ENCODE measurements at regions not wholly inside any gene's neighbourhood (a gene's known extent, or its start where the extent isn't known, plus 50 kb on each side); places are given as distances from the start of the nearest gene placed in this dataset.

DNA sequence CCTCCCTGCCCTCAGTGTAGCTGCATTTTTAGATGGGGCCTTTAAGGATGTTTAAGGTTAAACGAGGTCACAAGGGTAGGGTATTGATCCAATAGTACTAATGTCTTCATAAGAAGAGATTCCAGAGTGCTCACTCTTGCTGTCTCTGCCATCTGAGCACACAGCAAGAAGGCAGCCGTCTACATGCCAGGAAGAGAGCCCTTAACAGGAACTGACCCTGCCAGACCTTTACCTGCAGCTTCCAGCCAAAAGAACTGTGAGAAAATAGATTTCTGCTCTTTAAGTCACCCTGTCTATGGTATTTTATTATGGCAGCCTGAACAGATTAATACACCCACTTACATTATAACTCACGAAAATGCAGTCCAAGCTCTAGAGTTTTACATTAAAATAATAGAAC lies 685.3 kb upstream of the MARCKS start:
- Histone ChIP-seq H3K9ac (ENCODE audit: low read length) (no peak overlapping the region), H3K4me2 (ENCODE audit: low read length) (no peak overlapping the region), H4K20me1 (ENCODE audit: insufficient read depth, low read length) (no peaks in the 10 kb centered on the region), H2AFZ (ENCODE audit: low read length) (no peak overlapping the region), H3K27ac (ENCODE audit: low read depth, low read length, poor library complexity, severe bottlenecking) (no peak overlapping the region), H3K4me1 (ENCODE audit: insufficient read depth, low read length, severe bottlenecking) (no peaks in the 10 kb centered on the region), H3K9me3 (ENCODE audit: low read length) (no peaks in the 10 kb centered on the region), H3F3A (ENCODE audit: insufficient read depth, low read length) (no peaks in the 10 kb centered on the region), H3K4me3 (ENCODE audit: low read depth, low read length, poor library complexity, severe bottlenecking) (no peak overlapping the region), H3K9me2 (ENCODE audit: low read depth, low read length) (no peaks in the 10 kb centered on the region), H3K79me2 (ENCODE audit: insufficient read depth, low read length) (no peaks in the 10 kb centered on the region), H3K36me3 (ENCODE audit: insufficient read depth, low read length) (no peaks in the 10 kb centered on the region), H3K27me3 (ENCODE audit: insufficient read depth, low read length) (no peaks in the 10 kb centered on the region)
- TF ChIP-seq EZH2 (IDR thresholded peaks at IDR 0.05; ENCODE audit: borderline replicate concordance, low read length) (no peak), CTCF (IDR thresholded peaks at IDR 0.05; ENCODE audit: low read length) (no peak)

- Histone ChIP-seq H3K27ac (ENCODE audit: low read depth, low read length, poor library complexity, severe bottlenecking) (no peak overlapping the region), H3K4me1 (ENCODE audit: insufficient read depth, low read length, severe bottlenecking) (no peaks in the 10 kb centered on the region), H3K9ac (ENCODE audit: low read length) (no peak overlapping the region), H3K9me3 (ENCODE audit: low read length) (no peaks in the 10 kb centered on the region), H3F3A (ENCODE audit: insufficient read depth, low read length) (no peaks in the 10 kb centered on the region), H3K4me3 (ENCODE audit: low read depth, low read length, poor library complexity, severe bottlenecking) (no peak overlapping the region), H2AFZ (ENCODE audit: low read length) (no peak overlapping the region), H3K4me2 (ENCODE audit: low read length) (no peak overlapping the region), H3K27me3 (ENCODE audit: insufficient read depth, low read length) (no peaks in the 10 kb centered on the region), H3K36me3 (ENCODE audit: insufficient read depth, low read length) (no peaks in the 10 kb centered on the region), H3K9me2 (ENCODE audit: low read depth, low read length) (no peaks in the 10 kb centered on the region), H3K79me2 (ENCODE audit: insufficient read depth, low read length) (no peaks in the 10 kb centered on the region), H4K20me1 (ENCODE audit: insufficient read depth, low read length) (no peaks in the 10 kb centered on the region)
- TF ChIP-seq CTCF (IDR thresholded peaks at IDR 0.05; ENCODE audit: low read length) (no peak), EZH2 (IDR thresholded peaks at IDR 0.05; ENCODE audit: borderline replicate concordance, low read length) (no peak)
Observed at GRCh38 chr6:113172531-113172966, 684.6 kb upstream of the MARCKS start.

GRCh38 chr6:113178349-113178748 lies 678.8 kb upstream of the MARCKS start:
- H3F3A ChIP-seq (ENCODE audit: insufficient read depth, low read length) = no peaks in the 10 kb centered on the region
- no peak overlapping the region for H2AFZ ChIP-seq (ENCODE audit: low read length)
- no peaks in the 10 kb centered on the region for H3K9me2 ChIP-seq (ENCODE audit: low read depth, low read length)
- no peak overlapping the region for H3K4me3 ChIP-seq (ENCODE audit: low read depth, low read length, poor library complexity, severe bottlenecking)
- no peaks in the 10 kb centered on the region for H4K20me1 ChIP-seq (ENCODE audit: insufficient read depth, low read length)
- H3K27me3 ChIP-seq (ENCODE audit: insufficient read depth, low read length) = no peaks in the 10 kb centered on the region
- H3K9ac ChIP-seq (ENCODE audit: low read length) = no peak overlapping the region
- TF ChIP-seq CTCF (IDR thresholded peaks at IDR 0.05; ENCODE audit: low read length) = no peak
- TF ChIP-seq EZH2 (IDR thresholded peaks at IDR 0.05; ENCODE audit: borderline replicate concordance, low read length) = no peak
- H3K36me3 ChIP-seq (ENCODE audit: insufficient read depth, low read length) = no peaks in the 10 kb centered on the region
- H3K79me2 ChIP-seq (ENCODE audit: insufficient read depth, low read length) = no peaks in the 10 kb centered on the region
- no peak overlapping the region for H3K27ac ChIP-seq (ENCODE audit: low read depth, low read length, poor library complexity, severe bottlenecking)
- no peak overlapping the region for H3K4me2 ChIP-seq (ENCODE audit: low read length)
- H3K9me3 ChIP-seq (ENCODE audit: low read length) = no peaks in the 10 kb centered on the region
- no peaks in the 10 kb centered on the region for H3K4me1 ChIP-seq (ENCODE audit: insufficient read depth, low read length, severe bottlenecking)
